NCI-H2107 (cell line): ENCODE measurements at regions not wholly inside any gene's neighbourhood (a gene's known extent, or its start where the extent isn't known, plus 50 kb on each side); places are given as distances from the start of the nearest gene placed in this dataset.

ENCODE experiments used
- DNase-seq: peaks from one replicate; lab custom pipeline; 2025; lab: John Stamatoyannopoulos, UW

DNA sequence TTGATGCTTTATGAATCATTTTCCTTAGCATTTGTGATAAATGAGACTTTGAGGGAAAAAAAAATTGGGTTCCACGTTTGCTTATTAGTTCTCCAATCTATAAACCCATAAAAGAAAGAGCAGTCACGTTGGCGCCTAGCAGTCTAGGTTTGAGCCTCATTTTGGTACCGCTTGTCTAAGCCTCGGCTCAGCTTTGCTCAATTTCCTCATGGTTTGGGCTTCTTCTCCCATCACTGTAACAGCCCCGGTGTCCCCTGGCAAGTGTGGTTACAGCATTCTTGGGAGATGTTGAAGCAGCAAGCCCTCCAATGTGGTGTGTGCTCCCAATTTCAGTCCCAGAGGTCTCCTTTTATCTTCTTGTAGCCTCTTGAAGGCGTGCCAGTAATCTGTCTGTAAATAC, 578.4 kb downstream of the CDK5RAP2 start:
- DNase-seq: no peak

- DNase-seq: no peak
Measured at GRCh38 chr9:119998614-119999013, 581.4 kb downstream of the CDK5RAP2 start.

GRCh38 chr9:119991797-119992196, 588.2 kb downstream of the CDK5RAP2 start:
- DNase-seq: no peak

GRCh38 chr9:119986713-119987112, 593.3 kb downstream of the CDK5RAP2 start:
- DNase-seq: no peak

DNA sequence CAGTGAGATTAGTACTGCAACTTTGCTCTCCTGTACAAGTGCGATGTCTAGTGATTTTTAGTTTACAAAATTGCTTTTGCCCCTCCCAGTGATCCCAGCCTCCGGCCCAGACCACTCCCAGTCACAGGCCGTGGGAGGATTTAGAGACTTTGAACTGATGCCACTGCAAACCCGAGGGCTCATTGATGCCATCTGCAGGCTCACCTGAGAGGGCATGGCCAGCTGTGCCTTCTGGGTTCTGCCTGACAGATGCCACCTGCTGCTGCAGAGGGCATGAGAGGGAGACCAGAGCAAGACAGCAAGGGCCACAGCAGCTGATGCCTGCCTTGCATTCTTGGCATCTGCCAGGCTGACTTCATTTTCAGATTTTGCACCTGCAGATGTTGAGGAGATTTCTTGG, 593.8 kb downstream of the CDK5RAP2 start:
- no peak for DNase-seq

GRCh38 chr9:119974026-119974425, 604.8 kb upstream of the BRINP1 start:
- no peak for DNase-seq

GRCh38 chr9:119968836-119969707, 599.8 kb upstream of the BRINP1 start:
- DNase-seq: peak; percentile 34

DNA sequence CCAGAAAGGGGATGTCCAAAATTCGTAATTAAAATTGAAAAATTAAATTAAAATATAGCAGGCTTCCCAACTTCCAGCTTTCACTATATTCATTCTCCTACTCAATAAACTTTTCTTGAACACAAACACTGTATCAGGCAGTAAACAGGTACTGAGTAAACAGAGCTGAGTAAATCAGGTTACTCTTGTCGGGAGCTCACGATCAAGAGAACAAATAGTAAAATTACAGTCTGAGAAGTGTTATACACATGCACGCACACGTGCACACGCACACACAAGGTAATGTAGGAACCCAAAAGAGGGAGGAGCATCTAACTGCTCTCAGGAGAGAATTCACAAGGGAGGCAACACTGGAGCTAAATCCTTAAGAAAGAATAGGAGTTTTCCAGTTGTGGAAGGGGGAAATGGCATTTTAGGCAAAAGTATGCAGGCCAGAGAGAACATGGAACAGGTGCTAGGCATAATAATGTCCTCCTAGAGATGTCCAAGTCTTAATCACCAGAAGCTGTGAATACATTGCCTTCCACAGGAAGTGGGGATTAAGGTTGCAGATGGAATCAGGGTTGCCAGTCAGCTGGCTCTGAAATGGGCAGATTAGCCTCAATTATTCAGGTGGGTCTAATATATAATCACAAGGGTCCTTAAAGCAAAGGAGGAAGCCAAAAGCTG, 598.8 kb upstream of the BRINP1 start:
- no peak for DNase-seq

DNA sequence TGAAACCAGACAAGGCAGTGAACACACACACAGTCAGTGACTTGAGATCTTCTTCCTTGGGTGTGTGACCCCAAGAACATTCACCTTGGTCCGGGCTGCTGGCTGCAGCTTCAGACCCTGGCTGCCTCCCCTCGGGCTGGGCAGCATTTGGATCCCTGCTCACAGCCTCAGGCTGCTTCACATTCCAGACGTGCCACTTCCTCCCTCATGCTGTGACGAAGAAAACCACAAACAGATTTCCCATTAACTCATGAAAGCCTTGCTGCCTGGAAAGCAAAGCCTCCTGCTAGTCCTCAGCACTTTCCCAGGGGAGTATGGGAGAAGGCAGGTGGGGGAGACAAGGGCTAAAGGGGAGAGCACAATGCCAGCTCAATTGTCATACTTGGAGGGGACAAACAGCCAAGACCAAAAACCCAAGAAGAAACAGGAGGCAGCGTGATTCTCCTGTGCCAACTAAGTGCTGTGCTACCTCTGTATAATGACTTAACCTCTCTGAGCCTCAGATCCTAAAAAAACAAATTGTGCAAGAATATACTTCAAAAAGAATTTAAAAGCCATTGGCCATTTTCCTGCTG, 594.6 kb upstream of the BRINP1 start:
- DNase-seq: peak; percentile 38

GRCh38 chr9:119963258-119963797, 594.1 kb upstream of the BRINP1 start:
- no peak for DNase-seq

- DNase-seq: no peak
Measured at GRCh38 chr9:119961774-119962424, 592.7 kb upstream of the BRINP1 start.

- DNase-seq: no peak
Measured at GRCh38 chr9:119959846-119960545, 590.8 kb upstream of the BRINP1 start.

DNA sequence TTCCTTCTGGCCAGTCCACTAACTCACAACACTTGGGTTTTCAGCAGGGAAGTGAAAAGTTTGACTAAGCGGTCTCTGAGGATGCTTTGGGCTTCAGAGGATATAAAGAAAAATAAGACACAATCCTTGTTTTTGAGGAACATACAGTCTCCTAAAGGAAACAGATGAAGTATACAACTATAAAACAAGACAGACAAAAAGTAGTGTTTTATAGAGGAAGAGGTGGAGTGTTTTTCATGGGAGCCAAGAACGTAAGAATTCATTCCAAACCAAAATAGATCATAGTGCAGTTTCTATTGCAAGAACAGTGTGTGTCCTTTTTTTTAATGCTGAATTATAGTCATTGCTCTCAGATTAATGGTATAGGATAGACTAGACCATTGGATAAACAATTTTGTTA, 586.9 kb upstream of the BRINP1 start:
- no peak for DNase-seq

- DNase-seq: no peak
Measured at GRCh38 chr9:119955276-119955675, 586.0 kb upstream of the BRINP1 start.

- no peak for DNase-seq
Measured at GRCh38 chr9:119951591-119951990, 582.4 kb upstream of the BRINP1 start.

DNA sequence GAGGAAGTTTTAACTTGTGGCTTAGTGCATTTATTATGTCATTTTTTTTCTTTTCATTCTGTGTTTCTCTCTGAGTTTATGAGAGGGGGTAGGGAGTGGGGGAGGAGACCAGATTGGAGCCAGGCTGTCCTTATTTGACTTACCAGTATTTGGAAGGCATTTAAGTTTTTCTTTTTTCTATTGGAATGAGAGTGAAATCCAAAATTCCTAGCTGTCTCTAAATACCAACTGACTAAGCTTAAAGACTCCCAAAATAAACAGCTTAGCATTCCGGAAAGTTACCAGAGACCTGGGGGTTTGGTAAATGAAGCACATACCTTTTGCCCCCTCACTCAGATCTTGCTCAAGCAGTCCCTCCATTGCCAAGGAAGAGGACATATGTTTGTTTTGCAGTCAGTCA, 581.9 kb upstream of the BRINP1 start:
- DNase-seq: no peak

GRCh38 chr9:119945686-119946085, 576.5 kb upstream of the BRINP1 start:
- DNase-seq: no peak

DNA sequence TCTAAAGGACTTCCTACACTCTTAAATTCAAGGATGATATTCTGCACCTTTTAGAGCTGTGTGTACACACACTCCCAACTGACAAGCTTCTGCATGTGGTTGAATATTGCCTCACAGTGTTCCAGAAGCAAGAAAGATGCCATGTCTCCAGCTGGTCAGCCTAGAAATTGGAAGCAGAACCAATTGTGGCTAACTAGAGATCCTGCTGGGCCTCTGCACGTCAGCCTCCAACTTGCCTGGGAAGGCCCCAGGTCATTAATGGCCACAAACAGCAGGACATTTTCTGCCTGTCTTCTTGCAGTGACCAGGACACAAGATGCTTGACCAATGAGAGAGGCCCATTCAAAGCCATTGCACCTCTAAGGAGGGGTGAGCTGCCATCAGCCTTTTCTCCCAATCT, 571.9 kb upstream of the BRINP1 start:
- no peak for DNase-seq

DNA sequence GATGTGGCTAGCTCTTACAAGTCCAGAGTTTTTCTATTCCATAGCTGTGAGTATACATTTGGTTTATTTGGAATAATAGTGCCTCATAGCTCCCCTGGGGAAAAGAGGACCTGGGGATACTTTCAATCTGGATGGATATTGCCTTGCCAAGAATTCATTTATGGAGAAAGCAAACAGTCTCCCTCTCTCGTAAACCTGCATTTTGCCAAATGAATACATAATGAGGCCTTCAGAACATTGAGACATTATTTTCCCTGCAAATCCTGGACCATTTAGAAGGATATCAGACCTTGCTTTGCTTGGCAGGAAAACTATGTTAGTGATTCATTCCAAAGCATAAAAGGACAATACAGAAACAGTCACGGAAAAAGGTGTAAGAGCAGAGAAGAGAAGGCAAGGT, 569.6 kb upstream of the BRINP1 start:
- DNase-seq: no peak

DNA sequence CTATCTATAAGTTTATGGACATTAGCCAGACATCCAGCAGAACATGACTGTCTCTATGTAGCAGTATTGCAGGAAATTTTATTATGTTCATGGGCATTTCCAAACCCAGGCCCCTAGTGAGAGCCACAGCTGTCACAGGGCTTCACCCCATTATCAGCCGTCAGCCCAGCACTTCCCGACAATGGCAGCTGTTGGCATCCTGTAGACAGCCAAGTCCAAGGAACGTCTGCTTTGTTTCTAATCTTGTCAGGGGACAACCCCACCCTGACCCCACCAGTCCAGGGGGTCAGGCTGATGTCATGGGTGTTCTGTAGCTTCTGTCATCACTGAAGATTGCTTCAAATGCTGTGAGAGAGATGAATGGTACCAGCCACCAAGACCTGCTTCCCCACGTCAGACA, 565.3 kb upstream of the BRINP1 start:
- DNase-seq: no peak

GRCh38 chr9:119933191-119933590, 564.0 kb upstream of the BRINP1 start:
- no peak for DNase-seq

GRCh38 chr9:119924736-119925135, 555.5 kb upstream of the BRINP1 start:
- no peak for DNase-seq
